GM12891 (cell line): ENCODE measurements at regions not wholly inside any gene's neighbourhood (a gene's known extent, or its start where the extent isn't known, plus 50 kb on each side); places are given as distances from the start of the nearest gene placed in this dataset.

ENCODE experiments used
- PAX5 ChIP-seq: IDR thresholded peaks from 2 replicates; pipeline ENCODE4 v1.6.1; 2011; ENCODE audit warnings: low read length, moderate library complexity, mild to moderate bottlenecking; ENCODE audit not compliant: insufficient read depth, severe bottlenecking
- POLR2A ChIP-seq: IDR thresholded peaks from 2 replicates; pipeline ENCODE4 v1.6.1; 2011; ENCODE audit warnings: low read depth, low read length, control low read depth
- POLR2AphosphoS5 ChIP-seq: IDR thresholded peaks from 2 replicates; pipeline ENCODE4 v1.6.1; 2011; ENCODE audit warnings: low read depth, low read length, control low read depth
- TAF1 ChIP-seq: IDR thresholded peaks from 2 replicates; pipeline ENCODE4 v1.6.1; 2011; ENCODE audit warnings: low read depth, low read length, control low read depth

GRCh38 chr14:41349289-41349910, 257.3 kb upstream of the LRFN5 start:
- TF ChIP-seq POLR2A: no peak
- TF ChIP-seq TAF1: no peak
- no peak for TF ChIP-seq POLR2AphosphoS5
- TF ChIP-seq PAX5: no peak
